HCT116 (cell line): ENCODE measurements at regions not wholly inside any gene's neighbourhood (a gene's known extent, or its start where the extent isn't known, plus 50 kb on each side); places are given as distances from the start of the nearest gene placed in this dataset.
A peak's percentile ranks its signal among the peaks of the same experiment; 100 is the strongest.

ENCODE experiments used
- ATAC-seq: fragments of 200-7000 bp; cut with Tn5 transposase; 2 replicates; pipeline ENCODE4 v1.9.1; 2020; ENCODE audit warnings: mild to moderate bottlenecking, moderate library complexity
- BruUV-seq: library from RNA; stranded (reverse); fragments of 400-500 nt; replicated peaks from 2 replicates; lab custom pipeline; 2021; lab: Mats Ljungman, UMichigan
- CTCF ChIA-PET: fragments of 300-600 bp; sonication (Branson Sonifier 250); formaldehyde crosslinking; loops from one replicate; lab custom pipeline; 2021; ENCODE audit warnings: antibody characterized with exemption; lab: Charles Lee
- POLR2A ChIA-PET: fragments of 300-600, 350-600 bp; sonication (Branson Sonifier 250); formaldehyde crosslinking; loops from one replicate; lab custom pipeline; 2021; ENCODE audit warnings: antibody characterized with exemption; lab: Charles Lee
- RAD21 ChIA-PET, 2 experiments: fragments of 300-600 bp; sonication (Branson Sonifier 250); formaldehyde crosslinking; loops; one replicate each; lab custom pipeline; 2023; ENCODE audit warnings: low total read pairs in 2 of 2; ENCODE audit not compliant: uncharacterized antibody in 2 of 2, unreplicated experiment in 2 of 2, low non-redundant PET in 1 of 2; lab: Charles Lee
- DNase-seq: peaks from one replicate; pipeline ENCODE4 v3.0.0-alpha.2; 2010; ENCODE audit warnings: low read depth, low spot score
- H2AFZ ChIP-seq: fragments of 200-600 bp; shearing (Covaris generic), sonication (generic); 2 replicates; pipeline ENCODE4 v1.6.1; 2017; ENCODE audit warnings: low read depth, mixed run types, mixed read lengths, antibody characterized with exemption, low read length; ENCODE audit not compliant: poor library complexity, severe bottlenecking
- H3K27ac ChIP-seq: 2 replicates; pipeline ENCODE4 v1.5.1; 2012; ENCODE audit warnings: low read depth, low read length
- H3K27me3 ChIP-seq: fragments of 200-600 bp; sonication (generic); 2 replicates; pipeline ENCODE4 v1.6.1; 2016; ENCODE audit warnings: mixed run types, low read length, mixed read lengths; ENCODE audit not compliant: insufficient read depth
- H3K36me3 ChIP-seq, 2 experiments: fragments of 200-500 bp in 1 of 2; fragments of 200-600 bp in 1 of 2; sonication (Bioruptor generic) in 1 of 2; sonication (generic) in 1 of 2; 2 replicates each; pipeline versions ENCODE4 v1.5.1 to v1.6.1; 2014 to 2016; ENCODE audit warnings: low read length in 2 of 2, inconsistent platforms in 1 of 2, mixed read lengths in 1 of 2, mixed run types in 1 of 2; ENCODE audit not compliant: insufficient read depth in 2 of 2, control insufficient read depth in 1 of 2
- H3K4me1 ChIP-seq, 2 experiments: fragments of 200-600 bp in 1 of 2; sonication (generic) in 1 of 2; 2 replicates each; pipeline versions ENCODE4 v1.5.1 to v1.6.1; 2012 to 2017; ENCODE audit warnings: low read length in 2 of 2, inconsistent platforms in 1 of 2, mild to moderate bottlenecking in 1 of 2, mixed read lengths in 1 of 2, mixed run types in 1 of 2, moderate library complexity in 1 of 2; ENCODE audit not compliant: insufficient read depth in 2 of 2, control insufficient read depth in 1 of 2
- H3K4me2 ChIP-seq: fragments of 200-600 bp; sonication (generic); 2 replicates; pipeline ENCODE4 v1.6.1; 2017; ENCODE audit warnings: mixed run types, low read length, mixed read lengths
- H3K4me3 ChIP-seq, 2 experiments: fragments of 200-600 bp in 1 of 2; sonication (generic) in 1 of 2; replicated peaks in 1 of 2; 2 replicates each; pipeline ENCODE4 v1.5.1; 2011 to 2016; ENCODE audit warnings: low read length in 2 of 2, control low read depth in 1 of 2, low read depth in 1 of 2, mild to moderate bottlenecking in 1 of 2, mixed read lengths in 1 of 2, mixed run types in 1 of 2
- H3K79me2 ChIP-seq: fragments of 200-600 bp; sonication (generic); 2 replicates; pipeline ENCODE4 v1.6.1; 2017; ENCODE audit warnings: mild to moderate bottlenecking, mixed run types, low read length, moderate library complexity, mixed read lengths; ENCODE audit not compliant: insufficient read depth
- H3K9ac ChIP-seq: fragments of 200-600 bp; sonication (generic); 2 replicates; pipeline ENCODE4 v1.6.1; 2016; ENCODE audit warnings: low read length, mixed read lengths
- H3K9me2 ChIP-seq: fragments of 200-600 bp; sonication (generic), shearing (Covaris generic); 2 replicates; pipeline ENCODE4 v1.6.1; 2017; ENCODE audit warnings: mixed run types, mild to moderate bottlenecking, moderate library complexity; ENCODE audit not compliant: insufficient read depth
- H3K9me3 ChIP-seq, 2 experiments: fragments of 200-500 bp in 1 of 2; fragments of 200-600 bp in 1 of 2; sonication (Bioruptor generic) in 1 of 2; sonication (generic) in 1 of 2; 2 replicates each; pipeline ENCODE4 v1.6.1; 2014 to 2017; ENCODE audit warnings: low read length in 2 of 2, mixed read lengths in 2 of 2, inconsistent platforms in 1 of 2, low read depth in 1 of 2, mild to moderate bottlenecking in 1 of 2, mixed run types in 1 of 2, moderate library complexity in 1 of 2; ENCODE audit not compliant: control insufficient read depth in 1 of 2, insufficient read depth in 1 of 2
- H4K20me1 ChIP-seq: fragments of 200-600 bp; sonication (generic), shearing (Covaris generic); 2 replicates; pipeline ENCODE4 v1.6.1; 2017; ENCODE audit warnings: mixed run types, mild to moderate bottlenecking, moderate library complexity; ENCODE audit not compliant: insufficient read depth
- ATF3 ChIP-seq: IDR thresholded peaks from 2 replicates; pipeline ENCODE4 v1.6.1; 2012
- CBX3 ChIP-seq: IDR thresholded peaks from 2 replicates; pipeline ENCODE4 v1.6.1; 2012; ENCODE audit warnings: low read depth
- CEBPB ChIP-seq: IDR thresholded peaks from 2 replicates; pipeline ENCODE4 v1.6.1; 2012; ENCODE audit warnings: low read depth
- EGR1 ChIP-seq: IDR thresholded peaks from 2 replicates; pipeline ENCODE4 v1.6.1; 2012; ENCODE audit warnings: low read depth
- ELF1 ChIP-seq: IDR thresholded peaks from 2 replicates; pipeline ENCODE4 v1.6.1; 2012; ENCODE audit warnings: low read depth, borderline replicate concordance
- EZH2phosphoT487 ChIP-seq: fragments of 200-600 bp; IDR thresholded peaks from 2 replicates; pipeline ENCODE4 v1.6.1; 2018; ENCODE audit warnings: antibody characterized with exemption, borderline replicate concordance
- FOSL1 ChIP-seq: IDR thresholded peaks from 2 replicates; pipeline ENCODE4 v1.6.1; 2012; ENCODE audit warnings: low read depth
- JUND ChIP-seq: IDR thresholded peaks from 2 replicates; pipeline ENCODE4 v1.6.1; 2012
- MAX ChIP-seq: IDR thresholded peaks from 2 replicates; pipeline ENCODE4 v1.6.1; 2012
- POLR2A ChIP-seq: IDR thresholded peaks from 2 replicates; pipeline ENCODE4 v1.7.0; 2011; ENCODE audit warnings: borderline replicate concordance; ENCODE audit not compliant: insufficient read depth, insufficient read length; ENCODE audit errors: extremely low read depth
- POLR2AphosphoS5 ChIP-seq: IDR thresholded peaks from 2 replicates; pipeline ENCODE4 v1.6.1; 2011; ENCODE audit warnings: mild to moderate bottlenecking, low read depth, low read length, moderate library complexity
- RAD21 ChIP-seq: IDR thresholded peaks from 2 replicates; pipeline ENCODE4 v1.6.1; 2012; ENCODE audit warnings: low read depth, mild to moderate bottlenecking
- SIN3A ChIP-seq: IDR thresholded peaks from 2 replicates; pipeline ENCODE4 v1.6.1; 2012; ENCODE audit warnings: low read depth
- SP1 ChIP-seq: IDR thresholded peaks from 2 replicates; pipeline ENCODE4 v1.6.1; 2012; ENCODE audit warnings: low read depth
- SRF ChIP-seq: IDR thresholded peaks from 2 replicates; pipeline ENCODE4 v1.6.1; 2012; ENCODE audit warnings: low read depth
- TCF7L2 ChIP-seq: IDR thresholded peaks from 2 replicates; pipeline ENCODE4 v1.7.0; 2011; ENCODE audit warnings: borderline replicate concordance, inconsistent platforms; ENCODE audit not compliant: insufficient read depth, insufficient read length; ENCODE audit errors: extremely low read depth
- YY1 ChIP-seq: IDR thresholded peaks from 2 replicates; pipeline ENCODE4 v1.6.1; 2011; ENCODE audit warnings: low read length, low read depth, moderate library complexity, mild to moderate bottlenecking; ENCODE audit not compliant: insufficient replicate concordance; ENCODE audit errors: extremely low read depth
- ZFX ChIP-seq: fragments of 450-650 bp; IDR thresholded peaks from 2 replicates; pipeline ENCODE4 v1.6.1; 2017
- ZNF274 ChIP-seq: fragments of 200-500 bp; sonication (Bioruptor generic); IDR thresholded peaks from 2 replicates; pipeline ENCODE4 v1.6.1; 2014; ENCODE audit warnings: mild to moderate bottlenecking, low read depth, low read length, inconsistent platforms
- intact Hi-C: fragments of 100-400 bp; cut with micrococcal nuclease; formaldehyde crosslinking; loops from 2 replicates; pipeline ENCODE4 v1.10.0; 2022

- ChIA-PET POLR2A (no interaction called here), CTCF (no interaction called here), RAD21 (no interaction called here)
- Histone ChIP-seq H2AFZ (no peak overlapping the region), H3K27me3 (no peaks in the 10 kb centered on the region), H3K4me2 (no peak overlapping the region), H4K20me1 (no peaks in the 10 kb centered on the region), H3K9ac (no peak overlapping the region), H3K79me2 (no peaks in the 10 kb centered on the region), H3K27ac (no peak overlapping the region), H3K4me3 (no peak overlapping the region), H3K4me1 (no peaks in the 10 kb centered on the region), H3K9me3 (no peaks in the 10 kb centered on the region), H3K9me2 (no peaks in the 10 kb centered on the region), H3K36me3 (no peaks in the 10 kb centered on the region)
- intact Hi-C loops, result no loop called here
- no TSS peak for BruUV-seq
- DNase-seq (no peak), ATAC-seq (no peak)
- no peak for TF ChIP-seq TCF7L2
- TF ChIP-seq MAX, result no peak
- no peak for TF ChIP-seq SP1
- TF ChIP-seq ELF1, result no peak
- TF ChIP-seq POLR2A, result no peak
- no peak for TF ChIP-seq POLR2AphosphoS5
- TF ChIP-seq FOSL1, result no peak
- TF ChIP-seq RAD21, result 0 out of 2 replicates have a peak, but pooled peaks have one; percentile 16
These were observed 100.6 kb downstream of the CETN3 start for GRCh38 chr5:90308787-90309585.

GRCh38 chr5:90307782-90308181 is 101.8 kb downstream of the CETN3 start:
- no peak for ATAC-seq
- Histone ChIP-seq H3K4me1 (no peaks in the 10 kb centered on the region), H4K20me1 (no peaks in the 10 kb centered on the region), H3K79me2 (no peaks in the 10 kb centered on the region), H3K9me3 (no peaks in the 10 kb centered on the region), H3K9me2 (no peaks in the 10 kb centered on the region; the same call in 1 of the 2 replicates), H3K27me3 (no peaks in the 10 kb centered on the region), H3K9ac (no peak overlapping the region), H3K27ac (no peak overlapping the region), H2AFZ (no peak overlapping the region), H3K36me3 (no peaks in the 10 kb centered on the region), H3K4me3 (no peak overlapping the region), H3K4me2 (no peak overlapping the region)
- ChIA-PET RAD21 (no interaction called here), CTCF (no interaction called here), POLR2A (no interaction called here)
- DNase-seq, result no peak
- TF ChIP-seq EGR1, result no peak
- TF ChIP-seq POLR2AphosphoS5, result no peak
- no peak for TF ChIP-seq CBX3
- no peak for TF ChIP-seq RAD21
- no peak for TF ChIP-seq ZNF274
- TF ChIP-seq CEBPB, result no peak
- no peak for TF ChIP-seq JUND
- TF ChIP-seq SRF, result no peak
- TF ChIP-seq EZH2phosphoT487, result no peak
- no peak for TF ChIP-seq SIN3A
- no peak for TF ChIP-seq ATF3
- TF ChIP-seq SP1, result no peak
- TF ChIP-seq YY1, result no peak
- no peak for TF ChIP-seq ZFX
- TF ChIP-seq FOSL1, result no peak
- no TSS peak for BruUV-seq
- intact Hi-C loops, result no loop called here
